ENCODE measurements at regions not wholly inside any gene's neighbourhood (a gene's known extent, or its start where the extent isn't known, plus 50 kb on each side); places are given as distances from the start of the nearest gene placed in this dataset.
"Not testable (repeated sequence)": the region's sequence is repeated elsewhere in the genome, so short reads cannot be mapped to it uniquely, and the experiment has no call there.

- no peak for DNase-seq
These were observed 78.5 kb downstream of the C9orf152 start for GRCh38 chr9:110129425-110129824.

GRCh38 chr9:110130211-110130610, 77.7 kb downstream of the C9orf152 start:
- no peak for DNase-seq

- DNase-seq = no peak
These were observed 77.1 kb downstream of the C9orf152 start for GRCh38 chr9:110130791-110131416.

GRCh38 chr9:110131499-110131898, 76.5 kb downstream of the C9orf152 start:
- DNase-seq = no peak

GRCh38 chr9:110132531-110132930, 75.4 kb downstream of the C9orf152 start:
- not testable (repeated sequence) for DNase-seq

- DNase-seq = no peak
These were observed 74.9 kb downstream of the C9orf152 start for GRCh38 chr9:110133059-110133458.

- no peak for DNase-seq
These were observed 74.2 kb downstream of the C9orf152 start for GRCh38 chr9:110133608-110134210.

GRCh38 chr9:110135846-110136245, 72.1 kb downstream of the C9orf152 start:
- DNase-seq = no peak

- no peak for DNase-seq
These were observed 71.2 kb downstream of the C9orf152 start for GRCh38 chr9:110136802-110137201.

- no peak for DNase-seq
These were observed 67.7 kb downstream of the C9orf152 start for GRCh38 chr9:110140276-110140675.

GRCh38 chr9:110141227-110141793, 66.6 kb downstream of the C9orf152 start:
- DNase-seq = no peak

- DNase-seq = no peak
These were observed 65.7 kb downstream of the C9orf152 start for GRCh38 chr9:110142253-110142652.

GRCh38 chr9:110142868-110143481, 65.0 kb downstream of the C9orf152 start:
- no peak for DNase-seq

GRCh38 chr9:110143485-110143884, 64.5 kb downstream of the C9orf152 start:
- DNase-seq = no peak

GRCh38 chr9:110143950-110144545, 63.9 kb downstream of the C9orf152 start:
- DNase-seq = no peak

GRCh38 chr9:110146373-110146772, 61.6 kb downstream of the C9orf152 start:
- no peak for DNase-seq

GRCh38 chr9:110148384-110148783, 59.6 kb downstream of the C9orf152 start:
- no peak for DNase-seq

- DNase-seq = no peak
These were observed 59.1 kb downstream of the C9orf152 start for GRCh38 chr9:110148891-110149290.

Data from activated effector memory CD4-positive, alpha-beta T cell treated with Interleukin-2 at 50 U/mL for 16 hours (primary cell).